Activated T-helper 2 cell treated with anti-CD3 and anti-CD28 coated beads, Interferon-gamma antibody, Interleukin-2, Interleukin-4, amounts not matched to agents 10 μg/mL and 5 μg/mL and 100 μg/mL, durations not matched to agents 14 hours and 24 hours and 36 hours (primary cell): ENCODE measurements at regions not wholly inside any gene's neighbourhood (a gene's known extent, or its start where the extent isn't known, plus 50 kb on each side); places are given as distances from the start of the nearest gene placed in this dataset.
"Not testable (repeated sequence)": the region's sequence is repeated elsewhere in the genome, so short reads cannot be mapped to it uniquely, and the experiment has no call there.

Source experiments
- DNase-seq: peaks from one replicate; pipeline ENCODE4 v3.0.0; 2021; ENCODE audit warnings: low spot score
- H3K27ac Mint-ChIP-seq: one replicate; pipeline ENCODE4 v1.8.0; 2021; ENCODE audit warnings: mixed read lengths
- H3K27me3 Mint-ChIP-seq: one replicate; pipeline ENCODE4 v1.8.0; 2021; ENCODE audit warnings: low read depth, mixed read lengths
- H3K36me3 Mint-ChIP-seq: one replicate; pipeline ENCODE4 v1.8.0; 2021; ENCODE audit warnings: low read depth, mixed read lengths
- H3K4me1 Mint-ChIP-seq: one replicate; pipeline ENCODE4 v1.8.0; 2021; ENCODE audit warnings: low read depth, mixed read lengths
- H3K4me3 Mint-ChIP-seq: one replicate; pipeline ENCODE4 v1.8.0; 2021; ENCODE audit warnings: low read depth, mild to moderate bottlenecking, moderate library complexity, mixed read lengths
- H3K9me3 Mint-ChIP-seq: one replicate; pipeline ENCODE4 v1.8.0; 2021; ENCODE audit warnings: mixed read lengths
- intact Hi-C: fragments of 100-400 bp; cut with micrococcal nuclease; formaldehyde crosslinking; loops from one replicate; pipeline ENCODE4 v1.15.1; 2023

DNA sequence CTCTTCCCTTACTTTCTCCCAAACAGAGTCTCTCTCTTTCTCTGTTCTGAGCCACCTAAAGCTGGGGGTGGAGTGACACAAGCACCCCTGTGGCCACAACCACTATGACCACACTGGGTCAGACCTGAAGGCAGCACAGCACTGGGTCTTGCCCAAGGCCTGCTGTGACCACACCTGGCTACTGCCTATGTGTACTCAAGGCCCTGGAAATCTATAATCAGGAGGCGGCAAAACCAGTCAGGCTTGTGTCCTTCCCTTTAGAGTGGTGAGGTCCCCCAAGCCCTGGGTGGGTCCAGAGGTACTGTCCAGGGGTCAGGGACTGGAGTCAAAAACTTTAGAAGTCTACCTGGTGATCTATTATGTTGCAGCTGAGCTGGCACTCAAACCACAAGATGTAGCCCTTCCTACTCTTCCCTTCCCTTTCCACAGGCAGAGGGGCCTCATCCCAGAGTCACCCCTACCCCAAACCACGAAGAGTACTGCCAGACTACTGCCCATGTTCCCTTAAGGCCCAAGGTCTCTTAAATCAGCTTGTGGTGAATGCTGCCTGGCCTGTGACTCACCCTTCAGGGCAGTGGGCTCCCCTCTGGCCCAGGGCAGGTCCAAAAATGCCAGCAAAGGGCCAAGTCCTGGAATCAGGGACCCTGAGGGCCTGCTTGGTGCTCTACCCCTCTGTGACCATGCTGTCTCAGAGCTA is 179.8 kb upstream of the DYRK2 start:
- Mint-ChIP-seq H3K9me3 (peaks cover 15% of the 10 kb centered on the region), H3K27ac (no peak overlapping the region), H3K36me3 (peaks cover 3% of the 10 kb centered on the region), H3K4me3 (no peak overlapping the region), H3K27me3 (peaks cover 29% of the 10 kb centered on the region), H3K4me1 (no peaks in the 10 kb centered on the region)
- no peak for DNase-seq
- intact Hi-C loops: no loop called here

DNA sequence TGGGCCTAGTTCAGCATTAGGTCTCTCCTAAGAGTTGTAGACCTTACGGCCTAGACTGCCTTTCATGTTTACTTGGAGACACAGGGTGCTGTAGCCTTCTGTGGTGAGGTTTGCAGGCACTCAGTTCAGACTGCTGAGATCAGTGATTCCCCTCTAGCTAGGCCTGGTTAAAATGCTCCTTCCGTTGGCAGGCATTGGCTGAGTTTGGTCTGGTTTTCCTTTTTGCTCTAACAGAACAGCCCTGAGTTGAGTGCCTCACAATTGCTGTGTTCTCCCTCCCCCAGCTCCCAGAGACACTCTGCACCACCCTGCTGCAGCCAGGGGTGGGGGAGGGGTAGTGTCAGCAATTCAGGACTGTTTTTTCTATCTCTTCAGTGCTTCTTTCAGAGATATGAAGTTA is 178.9 kb upstream of the DYRK2 start:
- peaks cover 15% of the 10 kb centered on the region for H3K9me3 Mint-ChIP-seq
- H3K27ac Mint-ChIP-seq: no peak overlapping the region
- H3K36me3 Mint-ChIP-seq: peaks cover 3% of the 10 kb centered on the region
- no peak overlapping the region for H3K4me3 Mint-ChIP-seq
- H3K27me3 Mint-ChIP-seq: peaks cover 29% of the 10 kb centered on the region
- no peaks in the 10 kb centered on the region for H3K4me1 Mint-ChIP-seq
- DNase-seq: no peak
- intact Hi-C loops: no loop called here

DNA sequence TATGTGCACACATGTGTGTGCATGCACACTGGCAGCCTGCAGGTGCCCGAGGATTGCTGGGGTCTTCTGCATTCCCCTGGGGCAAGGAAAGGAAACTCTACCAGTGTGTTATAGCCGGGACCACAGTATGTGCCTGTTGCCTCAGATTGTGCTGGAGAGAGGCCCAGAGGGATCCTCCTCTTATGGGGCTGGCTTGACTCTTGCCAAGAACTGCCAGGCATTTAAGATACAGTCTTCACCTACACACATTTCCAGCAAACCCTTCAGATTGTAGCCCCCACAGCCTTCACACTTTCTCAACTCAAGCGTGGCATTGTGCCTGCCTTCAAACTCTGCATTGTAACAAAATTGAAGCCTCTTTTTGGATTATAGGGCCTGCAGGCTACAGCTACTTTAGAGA is 176.7 kb upstream of the DYRK2 start:
- intact Hi-C loops: no loop called here
- H3K4me1 Mint-ChIP-seq: peaks cover 2% of the 10 kb centered on the region
- H3K4me3 Mint-ChIP-seq: no peak overlapping the region
- H3K36me3 Mint-ChIP-seq: no peaks in the 10 kb centered on the region
- peaks cover 8% of the 10 kb centered on the region for H3K9me3 Mint-ChIP-seq
- H3K27me3 Mint-ChIP-seq: peaks cover 20% of the 10 kb centered on the region
- no peak overlapping the region for H3K27ac Mint-ChIP-seq
- DNase-seq: no peak

DNA sequence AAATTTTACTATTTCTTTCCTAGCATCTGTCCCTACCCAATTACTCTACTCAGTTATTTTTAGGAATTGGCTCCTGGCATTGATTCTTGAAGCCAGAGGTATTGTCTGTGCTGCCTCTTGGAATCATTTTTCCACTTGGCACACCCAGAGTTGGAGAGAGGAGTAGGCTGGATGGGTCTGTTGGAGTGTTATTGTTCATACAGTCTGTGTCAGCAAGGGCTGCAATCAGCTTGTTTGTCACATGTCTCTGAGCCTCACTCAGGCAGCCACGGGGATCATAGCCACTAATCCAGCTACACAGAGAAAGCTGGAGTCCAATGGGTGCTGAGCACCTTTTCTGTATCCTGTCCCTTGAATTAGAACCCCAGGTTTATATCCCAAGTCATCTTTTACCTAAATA is 176.0 kb upstream of the DYRK2 start:
- Mint-ChIP-seq H3K36me3 (no peaks in the 10 kb centered on the region), H3K4me3 (no peak overlapping the region), H3K9me3 (peaks cover 2% of the 10 kb centered on the region), H3K27me3 (peaks cover 13% of the 10 kb centered on the region), H3K27ac (no peak overlapping the region), H3K4me1 (peaks cover 2% of the 10 kb centered on the region)
- no peak for DNase-seq
- intact Hi-C loops: no loop called here

DNA sequence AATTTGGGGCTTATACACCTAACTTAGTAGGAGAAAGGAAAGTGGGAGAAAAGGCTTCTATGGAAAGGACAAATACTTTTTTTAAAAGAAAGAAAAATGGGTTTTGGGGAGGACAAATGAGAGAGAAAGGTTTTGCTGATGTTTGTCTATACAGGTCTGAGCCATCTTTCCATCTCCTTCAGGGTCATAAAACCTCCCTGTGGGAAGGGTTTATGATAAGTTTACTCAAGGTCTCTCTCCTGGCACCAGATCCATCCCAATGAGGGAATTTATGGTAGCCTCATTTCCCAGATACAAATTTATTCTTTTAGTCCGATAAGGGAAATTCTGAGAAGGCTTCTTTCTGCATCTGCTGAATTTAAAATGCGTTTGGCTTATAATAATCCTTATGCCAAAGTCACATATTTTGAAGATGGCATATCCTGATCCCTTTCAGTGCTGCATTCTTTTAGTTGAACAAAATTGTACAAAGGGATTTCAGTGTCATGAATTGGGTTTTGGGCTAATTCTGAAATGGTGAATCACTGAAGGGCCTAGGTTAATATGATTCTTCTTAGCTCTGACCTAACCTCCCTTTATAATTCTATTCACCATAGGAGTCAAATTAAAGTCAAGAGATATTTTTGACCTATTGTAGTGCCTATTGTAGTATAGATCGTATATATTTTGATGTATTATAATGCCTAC is 173.5 kb upstream of the DYRK2 start:
- H3K9me3 Mint-ChIP-seq: no peaks in the 10 kb centered on the region
- no peak for DNase-seq
- H3K36me3 Mint-ChIP-seq: no peaks in the 10 kb centered on the region
- H3K4me3 Mint-ChIP-seq: no peak overlapping the region
- intact Hi-C loops: no loop called here
- H3K4me1 Mint-ChIP-seq: peaks cover 2% of the 10 kb centered on the region
- no peak overlapping the region for H3K27ac Mint-ChIP-seq
- H3K27me3 Mint-ChIP-seq: peaks cover 11% of the 10 kb centered on the region

DNA sequence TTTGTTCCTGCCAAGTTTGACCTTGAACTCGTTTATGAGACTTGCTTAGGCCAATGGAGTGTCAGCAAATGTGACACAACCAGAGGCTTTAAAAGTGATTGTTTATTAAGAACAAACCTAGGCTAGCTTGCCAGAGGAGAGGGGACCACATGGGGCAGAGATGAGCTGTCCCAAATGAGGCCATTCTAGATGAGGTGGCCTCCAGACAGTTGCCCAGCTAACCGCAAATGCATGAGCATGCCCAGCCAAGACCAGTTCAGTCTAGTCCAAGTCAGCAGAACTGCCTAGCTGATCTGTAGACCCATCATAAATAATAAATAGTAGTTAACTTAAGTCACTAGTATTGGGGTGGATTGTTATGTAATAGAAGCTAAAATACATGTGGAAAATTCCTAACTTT is 172.8 kb upstream of the DYRK2 start:
- no peaks in the 10 kb centered on the region for H3K36me3 Mint-ChIP-seq
- H3K4me1 Mint-ChIP-seq: peaks cover 2% of the 10 kb centered on the region
- no peak overlapping the region for H3K4me3 Mint-ChIP-seq
- H3K27me3 Mint-ChIP-seq: peaks cover 11% of the 10 kb centered on the region
- H3K9me3 Mint-ChIP-seq: no peaks in the 10 kb centered on the region
- intact Hi-C loops: no loop called here
- no peak overlapping the region for H3K27ac Mint-ChIP-seq
- DNase-seq: no peak

DNA sequence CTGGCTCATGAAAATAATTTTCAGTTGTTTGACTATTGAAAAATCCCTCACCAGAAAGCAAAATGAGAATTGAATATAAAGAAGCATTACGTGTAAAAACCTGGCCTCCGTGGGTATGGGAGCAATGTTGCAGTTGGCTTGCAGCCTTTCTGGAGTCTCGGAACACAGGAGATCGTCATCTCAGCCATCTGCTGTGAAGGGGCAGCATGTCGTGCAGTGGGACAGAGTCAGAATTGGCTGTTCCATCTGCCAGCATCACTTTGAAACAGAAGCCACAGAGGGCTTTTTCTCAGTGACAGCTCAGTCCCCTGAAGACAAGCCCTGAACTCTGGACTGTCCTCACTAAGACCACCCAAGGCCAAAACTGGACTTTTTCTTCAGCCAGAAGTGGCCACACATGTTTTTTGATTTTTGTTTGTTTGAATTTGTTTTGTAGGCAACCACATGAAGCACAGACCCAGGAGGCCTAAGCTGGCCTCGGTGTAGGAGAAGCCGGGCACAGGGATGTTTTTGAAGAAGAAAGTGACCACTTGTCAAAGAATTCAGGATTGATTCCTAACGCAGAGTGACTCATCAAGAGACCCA is 170.8 kb upstream of the DYRK2 start:
- DNase-seq: no peak
- Mint-ChIP-seq H3K27me3 (peaks cover 10% of the 10 kb centered on the region), H3K4me1 (peaks cover 2% of the 10 kb centered on the region), H3K36me3 (no peaks in the 10 kb centered on the region), H3K27ac (no peak overlapping the region), H3K9me3 (no peaks in the 10 kb centered on the region), H3K4me3 (no peak overlapping the region)
- intact Hi-C loops: no loop called here

DNA sequence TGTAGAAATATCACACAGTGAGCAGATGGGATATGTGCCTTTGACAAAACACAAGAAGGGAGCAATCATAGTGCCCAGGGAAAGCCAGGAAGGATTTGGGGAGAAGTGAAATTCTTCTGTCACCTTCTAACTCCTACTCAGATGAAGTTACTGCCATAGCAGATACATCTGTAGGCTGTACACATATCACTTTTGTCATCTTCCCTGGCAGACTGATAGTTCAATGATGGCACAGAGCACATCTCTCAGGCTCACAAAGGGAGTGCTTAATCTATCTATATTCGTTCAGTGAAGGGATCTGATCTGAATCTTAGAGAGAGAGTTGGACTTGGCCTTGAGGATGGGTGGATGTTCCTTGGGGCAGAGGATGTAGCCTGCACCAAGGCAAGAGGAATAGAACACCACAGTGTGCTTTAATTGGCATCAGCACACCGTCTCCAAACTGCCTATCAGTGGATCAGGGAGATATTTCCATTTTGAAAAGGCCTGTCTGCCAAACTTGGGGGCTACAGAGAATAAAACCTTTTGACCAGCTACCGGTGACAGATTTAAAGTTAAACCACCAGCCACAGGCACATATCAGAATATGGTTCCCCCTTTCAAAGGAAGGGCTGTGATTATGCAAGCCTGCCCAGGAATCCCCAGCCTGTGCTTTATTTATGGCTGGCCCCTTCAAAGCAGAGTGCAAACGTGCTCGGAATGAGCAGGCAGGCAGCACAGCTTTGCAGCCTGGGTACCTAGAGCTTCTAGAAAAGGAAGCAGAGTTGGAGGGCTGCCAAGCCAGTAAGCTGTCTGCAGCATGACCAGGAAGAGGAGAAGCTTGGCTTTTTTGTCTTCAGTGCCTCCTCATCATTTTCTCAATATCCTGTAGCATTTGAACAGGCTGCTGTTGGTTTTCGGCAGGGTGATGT is 165.5 kb upstream of the DYRK2 start:
- peaks cover 9% of the 10 kb centered on the region for H3K4me1 Mint-ChIP-seq
- H3K4me3 Mint-ChIP-seq: no peak overlapping the region
- intact Hi-C loops: no loop called here
- H3K36me3 Mint-ChIP-seq: no peaks in the 10 kb centered on the region
- H3K9me3 Mint-ChIP-seq: peaks cover 10% of the 10 kb centered on the region
- no peak overlapping the region for H3K27ac Mint-ChIP-seq
- peak; percentile 19 for DNase-seq
- H3K27me3 Mint-ChIP-seq: no peaks in the 10 kb centered on the region

DNA sequence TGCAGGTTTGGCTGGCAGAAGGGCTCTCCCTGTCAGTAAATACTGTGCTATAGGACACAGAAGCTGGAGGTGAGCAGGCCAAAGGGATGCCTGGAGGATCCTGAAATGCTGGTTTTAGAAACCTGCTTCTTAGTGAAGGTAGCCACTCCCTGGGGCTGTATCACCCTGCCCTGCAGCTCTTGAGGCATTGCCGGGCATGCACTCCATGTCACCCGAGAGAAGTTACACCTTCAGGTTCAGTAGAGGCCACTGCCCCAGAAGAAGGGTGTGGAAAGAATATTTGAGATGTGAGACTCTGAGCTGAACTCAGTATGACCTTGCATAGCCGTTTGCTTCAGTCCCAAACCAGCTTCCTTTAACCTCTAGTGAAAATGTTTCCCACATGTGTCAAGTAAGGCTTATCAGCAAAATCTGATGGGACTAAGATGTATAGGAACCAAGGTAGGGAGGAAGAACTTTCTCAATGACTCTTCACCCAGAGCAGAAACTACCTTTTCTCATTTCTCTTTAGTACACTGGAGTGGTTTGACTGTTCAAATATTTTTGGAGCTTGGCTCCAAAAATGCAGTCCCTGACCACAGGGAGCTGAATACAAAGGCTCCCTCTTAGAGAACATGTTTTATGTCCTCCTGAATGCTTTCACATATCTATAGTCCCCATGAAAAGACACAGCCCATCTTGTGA is 164.5 kb upstream of the DYRK2 start:
- DNase-seq: no peak
- no peak overlapping the region for H3K27ac Mint-ChIP-seq
- H3K9me3 Mint-ChIP-seq: peaks cover 17% of the 10 kb centered on the region
- intact Hi-C loops: no loop called here
- no peaks in the 10 kb centered on the region for H3K27me3 Mint-ChIP-seq
- peaks cover 9% of the 10 kb centered on the region for H3K4me1 Mint-ChIP-seq
- H3K4me3 Mint-ChIP-seq: no peak overlapping the region
- peaks cover 2% of the 10 kb centered on the region for H3K36me3 Mint-ChIP-seq

DNA sequence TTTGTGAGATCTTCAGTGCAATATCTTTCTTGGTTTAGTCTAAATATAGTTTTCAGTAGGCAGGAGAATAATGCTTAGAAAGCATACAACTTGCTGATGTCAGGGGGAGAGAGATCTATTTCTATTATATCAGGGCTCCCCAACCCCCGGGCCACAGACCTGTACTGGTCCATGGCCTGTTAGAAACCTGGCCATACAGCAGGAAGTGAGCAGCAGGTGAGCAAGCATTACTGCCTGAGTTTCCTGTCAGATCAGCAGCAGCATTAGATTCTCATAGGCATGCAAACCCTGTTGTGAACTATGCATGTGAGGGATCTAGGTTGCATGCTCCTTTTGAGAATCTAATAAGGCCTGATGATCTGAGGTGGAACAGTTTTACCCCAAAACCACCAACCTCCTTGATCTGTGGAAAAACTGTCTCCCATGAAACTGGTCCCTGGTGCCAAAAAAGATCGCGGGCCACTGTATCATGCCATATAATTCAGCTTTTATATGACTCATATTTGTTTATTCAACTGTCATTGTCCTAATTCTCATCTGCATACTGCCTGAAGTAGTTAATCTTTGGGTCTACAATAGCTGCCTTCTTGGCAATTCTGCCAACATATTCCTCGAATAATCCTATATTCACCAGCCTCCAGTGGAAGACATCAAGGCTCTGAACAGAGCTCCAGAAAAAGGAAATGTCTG is 163.6 kb upstream of the DYRK2 start:
- peaks cover 7% of the 10 kb centered on the region for H3K36me3 Mint-ChIP-seq
- peaks cover 25% of the 10 kb centered on the region for H3K9me3 Mint-ChIP-seq
- no peaks in the 10 kb centered on the region for H3K27me3 Mint-ChIP-seq
- H3K4me3 Mint-ChIP-seq: no peak overlapping the region
- intact Hi-C loops: no loop called here
- no peak overlapping the region for H3K27ac Mint-ChIP-seq
- peaks cover 9% of the 10 kb centered on the region for H3K4me1 Mint-ChIP-seq
- no peak for DNase-seq

DNA sequence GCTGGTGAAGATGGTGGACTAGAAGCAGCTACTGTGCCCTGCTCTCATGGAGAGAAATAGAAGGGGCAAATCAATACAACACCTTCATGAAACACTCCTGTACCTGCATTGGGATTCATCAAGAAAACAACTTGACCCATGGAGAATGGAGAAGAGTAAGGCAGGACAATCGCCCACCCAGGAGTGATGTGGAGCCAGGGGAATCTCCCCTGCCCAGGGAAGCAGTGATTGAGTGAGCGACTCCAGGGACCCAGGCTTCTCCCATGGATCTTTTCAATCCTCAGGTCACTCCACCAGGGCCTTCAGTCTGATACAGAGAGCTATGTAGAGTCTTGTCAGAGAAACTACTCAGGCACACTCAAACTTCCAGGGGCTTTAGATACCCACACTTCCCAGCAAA is 161.9 kb upstream of the DYRK2 start:
- Mint-ChIP-seq H3K27ac (no peak overlapping the region), H3K27me3 (no peaks in the 10 kb centered on the region), H3K36me3 (peaks cover 7% of the 10 kb centered on the region), H3K9me3 (peaks cover 39% of the 10 kb centered on the region), H3K4me3 (no peak overlapping the region), H3K4me1 (peaks cover 9% of the 10 kb centered on the region)
- no peak for DNase-seq
- intact Hi-C loops: no loop called here

DNA sequence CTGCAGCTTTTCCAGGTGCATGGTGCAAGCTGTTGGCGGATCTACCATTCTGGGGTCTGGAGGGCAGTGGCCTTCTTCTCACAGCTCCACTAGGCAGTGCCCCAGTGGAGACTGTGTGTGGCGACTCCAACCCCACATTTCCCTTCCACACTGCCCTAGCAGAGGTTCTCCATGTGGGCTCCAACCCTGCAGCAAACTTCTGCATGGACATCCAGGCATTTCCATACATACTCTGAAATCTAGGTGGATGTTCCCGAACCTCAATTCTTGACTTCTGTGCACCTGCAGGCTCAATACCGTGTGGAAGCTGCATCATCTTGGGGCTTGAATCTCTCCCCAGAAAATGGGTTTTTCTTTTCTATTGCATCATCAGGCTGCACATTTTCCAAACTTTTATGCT is 160.2 kb upstream of the DYRK2 start:
- H3K27ac Mint-ChIP-seq, H3K4me3 Mint-ChIP-seq, H3K36me3 Mint-ChIP-seq, DNase-seq, H3K27me3 Mint-ChIP-seq, H3K4me1 Mint-ChIP-seq, intact Hi-C loops: not testable (repeated sequence)
- H3K9me3 Mint-ChIP-seq: peaks cover 54% of the 10 kb centered on the region
